22Rv1 (cell line): ENCODE measurements at regions not wholly inside any gene's neighbourhood (a gene's known extent, or its start where the extent isn't known, plus 50 kb on each side); places are given as distances from the start of the nearest gene placed in this dataset.

Experiments
- ZFX ChIP-seq: fragments of 450-650 bp; IDR thresholded peaks from 2 replicates; pipeline ENCODE4 v1.6.1; 2017; ENCODE audit warnings: antibody characterized with exemption, borderline replicate concordance
- TF ChIP-seq, protein P1 (sequence below): fragments of 450-650 bp; IDR thresholded peaks from 2 replicates; pipeline ENCODE4 v1.5.1; 2017; ENCODE audit warnings: mild to moderate bottlenecking

DNA sequence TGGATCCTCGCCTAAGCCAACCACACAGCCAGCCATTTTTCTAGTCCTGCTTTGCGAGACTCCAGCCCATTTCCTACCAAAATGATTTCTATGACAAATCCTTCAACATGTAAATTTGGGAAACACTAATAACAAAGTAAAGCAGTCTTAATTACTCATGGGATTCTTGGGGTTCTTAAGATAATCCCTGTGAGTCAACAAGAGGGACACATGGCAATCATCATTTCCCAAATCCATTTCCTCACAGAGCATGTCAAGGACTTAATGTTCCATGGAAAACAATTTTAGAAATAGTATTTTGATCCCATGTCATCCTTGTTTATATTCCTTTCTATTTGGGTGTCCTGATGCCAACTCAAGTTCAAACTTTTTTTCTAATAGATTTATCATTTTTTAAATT lies 322.7 kb upstream of the NOX3 start:
- TF ChIP-seq, protein P1, sequence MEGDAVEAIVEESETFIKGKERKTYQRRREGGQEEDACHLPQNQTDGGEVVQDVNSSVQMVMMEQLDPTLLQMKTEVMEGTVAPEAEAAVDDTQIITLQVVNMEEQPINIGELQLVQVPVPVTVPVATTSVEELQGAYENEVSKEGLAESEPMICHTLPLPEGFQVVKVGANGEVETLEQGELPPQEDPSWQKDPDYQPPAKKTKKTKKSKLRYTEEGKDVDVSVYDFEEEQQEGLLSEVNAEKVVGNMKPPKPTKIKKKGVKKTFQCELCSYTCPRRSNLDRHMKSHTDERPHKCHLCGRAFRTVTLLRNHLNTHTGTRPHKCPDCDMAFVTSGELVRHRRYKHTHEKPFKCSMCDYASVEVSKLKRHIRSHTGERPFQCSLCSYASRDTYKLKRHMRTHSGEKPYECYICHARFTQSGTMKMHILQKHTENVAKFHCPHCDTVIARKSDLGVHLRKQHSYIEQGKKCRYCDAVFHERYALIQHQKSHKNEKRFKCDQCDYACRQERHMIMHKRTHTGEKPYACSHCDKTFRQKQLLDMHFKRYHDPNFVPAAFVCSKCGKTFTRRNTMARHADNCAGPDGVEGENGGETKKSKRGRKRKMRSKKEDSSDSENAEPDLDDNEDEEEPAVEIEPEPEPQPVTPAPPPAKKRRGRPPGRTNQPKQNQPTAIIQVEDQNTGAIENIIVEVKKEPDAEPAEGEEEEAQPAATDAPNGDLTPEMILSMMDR, result no peak
- TF ChIP-seq ZFX, result no peak
